GM19395 (cell line): ENCODE measurements at regions not wholly inside any gene's neighbourhood (a gene's known extent, or its start where the extent isn't known, plus 50 kb on each side); places are given as distances from the start of the nearest gene placed in this dataset.
"Not testable (repeated sequence)": the region's sequence is repeated elsewhere in the genome, so short reads cannot be mapped to it uniquely, and the experiment has no call there.

Source experiments
- ATAC-seq: cut with Tn5 transposase; IDR thresholded peaks from one replicate; pipeline ENCODE4 v1.9.1; 2021; ENCODE audit warnings: mild to moderate bottlenecking, moderate library complexity; ENCODE audit not compliant: unreplicated experiment

GRCh38 chr7:91564101-91564500 lies 299.9 kb downstream of the FZD1 start:
- ATAC-seq: no peak

- no peak for ATAC-seq
These were observed 300.3 kb downstream of the FZD1 start for GRCh38 chr7:91564541-91564940.

- no peak for ATAC-seq
These were observed 301.5 kb downstream of the FZD1 start for GRCh38 chr7:91565499-91566401.

- ATAC-seq: no peak
These were observed 302.1 kb downstream of the FZD1 start for GRCh38 chr7:91566402-91566732.

- ATAC-seq: no peak
These were observed 303.1 kb downstream of the FZD1 start for GRCh38 chr7:91567081-91568012.

GRCh38 chr7:91568138-91568537 lies 303.9 kb downstream of the FZD1 start:
- no peak for ATAC-seq

- no peak for ATAC-seq
These were observed 305.7 kb downstream of the FZD1 start for GRCh38 chr7:91569728-91570457.

GRCh38 chr7:91570560-91570959 lies 306.3 kb downstream of the FZD1 start:
- no peak for ATAC-seq

GRCh38 chr7:91571601-91572000 lies 307.4 kb downstream of the FZD1 start:
- ATAC-seq: no peak

GRCh38 chr7:91573405-91573804 lies 307.1 kb downstream of the MTERF1 start:
- ATAC-seq: no peak

- not testable (repeated sequence) for ATAC-seq
These were observed 304.0 kb downstream of the MTERF1 start for GRCh38 chr7:91576459-91576858.

- no peak for ATAC-seq
These were observed 300.7 kb downstream of the MTERF1 start for GRCh38 chr7:91579837-91580236.

GRCh38 chr7:91582799-91583477 lies 297.6 kb downstream of the MTERF1 start:
- ATAC-seq: no peak

- ATAC-seq: no peak
These were observed 284.2 kb downstream of the MTERF1 start for GRCh38 chr7:91596287-91596686.

- ATAC-seq: no peak
These were observed 281.7 kb downstream of the MTERF1 start for GRCh38 chr7:91598791-91599190.

- no peak for ATAC-seq
These were observed 280.4 kb downstream of the MTERF1 start for GRCh38 chr7:91600112-91600511.

- no peak for ATAC-seq
These were observed 276.8 kb downstream of the MTERF1 start for GRCh38 chr7:91603707-91604106.

- no peak for ATAC-seq
These were observed 271.9 kb downstream of the MTERF1 start for GRCh38 chr7:91608606-91609005.

- no peak for ATAC-seq
These were observed 271.0 kb downstream of the MTERF1 start for GRCh38 chr7:91609525-91609924.

- ATAC-seq: no peak
These were observed 266.1 kb downstream of the MTERF1 start for GRCh38 chr7:91614431-91614830.
